ENCODE measurements at regions not wholly inside any gene's neighbourhood (a gene's known extent, or its start where the extent isn't known, plus 50 kb on each side); places are given as distances from the start of the nearest gene placed in this dataset.

DNA sequence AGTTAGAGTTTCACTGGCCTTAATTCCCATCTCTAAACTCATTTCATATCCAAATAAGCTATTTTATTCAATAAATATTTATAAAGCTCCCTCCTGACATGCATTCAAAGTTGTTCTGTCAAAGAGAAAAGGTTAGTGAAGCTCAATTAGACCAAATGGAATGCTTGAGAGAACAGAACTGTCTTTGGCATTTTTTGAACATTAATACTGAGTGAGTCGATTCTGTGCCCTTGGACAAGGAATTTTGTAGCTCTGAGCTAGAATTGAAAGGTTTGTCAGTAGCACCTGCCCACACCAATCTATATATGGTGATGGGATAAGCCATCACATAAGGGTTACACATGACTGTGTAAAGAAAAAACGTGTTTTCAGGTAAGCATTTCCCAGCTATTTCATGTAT lies 631.2 kb upstream of the CCNG1 start:
- TF ChIP-seq ZFP36 (IDR thresholded peaks at IDR 0.05; ENCODE audit: borderline replicate concordance, partially characterized antibody) = no peak
- TF ChIP-seq, protein P1, sequence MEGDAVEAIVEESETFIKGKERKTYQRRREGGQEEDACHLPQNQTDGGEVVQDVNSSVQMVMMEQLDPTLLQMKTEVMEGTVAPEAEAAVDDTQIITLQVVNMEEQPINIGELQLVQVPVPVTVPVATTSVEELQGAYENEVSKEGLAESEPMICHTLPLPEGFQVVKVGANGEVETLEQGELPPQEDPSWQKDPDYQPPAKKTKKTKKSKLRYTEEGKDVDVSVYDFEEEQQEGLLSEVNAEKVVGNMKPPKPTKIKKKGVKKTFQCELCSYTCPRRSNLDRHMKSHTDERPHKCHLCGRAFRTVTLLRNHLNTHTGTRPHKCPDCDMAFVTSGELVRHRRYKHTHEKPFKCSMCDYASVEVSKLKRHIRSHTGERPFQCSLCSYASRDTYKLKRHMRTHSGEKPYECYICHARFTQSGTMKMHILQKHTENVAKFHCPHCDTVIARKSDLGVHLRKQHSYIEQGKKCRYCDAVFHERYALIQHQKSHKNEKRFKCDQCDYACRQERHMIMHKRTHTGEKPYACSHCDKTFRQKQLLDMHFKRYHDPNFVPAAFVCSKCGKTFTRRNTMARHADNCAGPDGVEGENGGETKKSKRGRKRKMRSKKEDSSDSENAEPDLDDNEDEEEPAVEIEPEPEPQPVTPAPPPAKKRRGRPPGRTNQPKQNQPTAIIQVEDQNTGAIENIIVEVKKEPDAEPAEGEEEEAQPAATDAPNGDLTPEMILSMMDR (IDR thresholded peaks at IDR 0.05) = no peak
- TF ChIP-seq CEBPB (IDR thresholded peaks at IDR 0.05) = no peak
